A673 (cell line): ENCODE measurements at regions not wholly inside any gene's neighbourhood (a gene's known extent, or its start where the extent isn't known, plus 50 kb on each side); places are given as distances from the start of the nearest gene placed in this dataset.

ENCODE experiments used
- BruUV-seq: library from RNA; stranded (reverse); fragments of 400-500 nt; replicated peaks from 2 replicates; lab custom pipeline; 2021; lab: Mats Ljungman, UMichigan
- CTCF ChIA-PET: fragments of 300-600 bp; sonication (Branson Sonifier 250); formaldehyde crosslinking; loops from one replicate; lab custom pipeline; 2022; ENCODE audit warnings: antibody characterized with exemption; lab: Charles Lee
- POLR2A ChIA-PET: fragments of 300-600 bp; sonication (Branson Sonifier 250); formaldehyde crosslinking; loops from one replicate; lab custom pipeline; 2022; ENCODE audit warnings: antibody characterized with exemption; ENCODE audit not compliant: low non-redundant PET; lab: Charles Lee
- DNase-seq: peaks from one replicate; pipeline ENCODE4 v3.0.0-alpha.2; 2015; ENCODE audit warnings: low spot score
- H3K27ac ChIP-seq: fragments of 200-600 bp; sonication (generic); 2 replicates; pipeline ENCODE4 v1.5.1; 2016; ENCODE audit warnings: mixed run types, low read depth, mild to moderate bottlenecking, mixed read lengths, antibody characterized with exemption, low read length; ENCODE audit not compliant: poor library complexity, severe bottlenecking
- H3K27me3 ChIP-seq: fragments of 200-600 bp; sonication (generic); replicated peaks from 2 replicates; pipeline ENCODE4 v1.6.1; 2017; ENCODE audit warnings: mixed run types, low read depth, mild to moderate bottlenecking, mixed read lengths, antibody characterized with exemption, low read length; ENCODE audit not compliant: insufficient read depth, poor library complexity
- H3K36me3 ChIP-seq: fragments of 200-600 bp; sonication (generic); 2 replicates; pipeline ENCODE4 v1.6.1; 2016; ENCODE audit warnings: mixed run types, mild to moderate bottlenecking, mixed read lengths, antibody characterized with exemption, low read length; ENCODE audit not compliant: insufficient read depth, poor library complexity, severe bottlenecking
- H3K4me1 ChIP-seq: fragments of 200-600 bp; sonication (generic); 2 replicates; pipeline ENCODE4 v1.6.1; 2017; ENCODE audit warnings: mixed run types, mild to moderate bottlenecking, mixed read lengths, antibody characterized with exemption, low read length; ENCODE audit not compliant: insufficient read depth, poor library complexity, severe bottlenecking
- H3K4me3 ChIP-seq: fragments of 200-600 bp; sonication (generic); 2 replicates; pipeline ENCODE4 v1.5.1; 2016; ENCODE audit warnings: low read depth, mixed run types, mild to moderate bottlenecking, mixed read lengths, low read length; ENCODE audit not compliant: poor library complexity, severe bottlenecking
- H3K9me3 ChIP-seq: fragments of 200-600 bp; sonication (generic); 2 replicates; pipeline ENCODE4 v1.6.1; 2016; ENCODE audit warnings: mixed run types, low read depth, mild to moderate bottlenecking, mixed read lengths, antibody characterized with exemption, low read length; ENCODE audit not compliant: poor library complexity, severe bottlenecking
- CTCF ChIP-seq: fragments of 300-800, 200-600 bp; sonication (generic); conservative IDR thresholded peaks from 2 replicates; pipeline ENCODE4 v1.5.1; 2017; ENCODE audit warnings: low read depth, mild to moderate bottlenecking, antibody characterized with exemption, low read length, moderate library complexity, mixed read lengths
- EZH2 ChIP-seq: fragments of 200-600 bp; sonication (generic); IDR thresholded peaks from 2 replicates; pipeline ENCODE4 v1.6.1; 2017; ENCODE audit warnings: borderline replicate concordance, low read depth, mild to moderate bottlenecking, mixed read lengths, antibody characterized with exemption, low read length; ENCODE audit not compliant: poor library complexity, severe bottlenecking
- intact Hi-C: fragments of 100-400 bp; cut with micrococcal nuclease; formaldehyde crosslinking; loops from one replicate; pipeline ENCODE4 v1.10.0; 2022; ENCODE audit not compliant: unreplicated experiment

DNA sequence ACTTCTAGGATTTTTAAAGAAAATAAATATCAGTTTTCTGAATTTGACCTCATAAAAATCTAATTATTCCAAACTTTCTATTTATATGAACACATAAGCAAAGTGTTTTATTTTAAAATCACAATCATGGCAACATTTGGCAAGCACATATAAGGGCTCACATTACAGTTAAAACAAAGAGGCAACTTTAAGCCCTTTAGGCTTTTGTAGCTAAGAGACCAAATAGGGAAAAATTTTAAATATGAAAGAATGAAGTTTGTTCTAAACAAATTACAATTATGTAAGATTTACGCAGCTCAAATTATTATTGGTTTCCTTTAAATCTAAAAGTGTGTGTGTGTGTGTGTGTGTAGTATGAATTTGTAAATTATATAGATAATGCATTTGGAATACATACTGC lies 267.0 kb downstream of the ZIC4 start:
- Histone ChIP-seq H3K27me3 (no peaks in the 10 kb centered on the region), H3K4me3 (no peak overlapping the region), H3K27ac (no peak overlapping the region), H3K36me3 (no peaks in the 10 kb centered on the region), H3K4me1 (peaks cover 32% of the 10 kb centered on the region), H3K9me3 (no peaks in the 10 kb centered on the region)
- DNase-seq = no peak
- ChIA-PET CTCF (no interaction called here), POLR2A (no interaction called here)
- intact Hi-C loops = no loop called here
- TF ChIP-seq EZH2 (no peak), CTCF (no peak)
- no TSS peak for BruUV-seq

GRCh38 chr3:147132168-147132567 lies 274.2 kb downstream of the ZIC4 start:
- H3K27me3 ChIP-seq = no peaks in the 10 kb centered on the region
- intact Hi-C loops = no loop called here
- H3K27ac ChIP-seq = no peak overlapping the region
- H3K36me3 ChIP-seq = no peaks in the 10 kb centered on the region
- no peaks in the 10 kb centered on the region for H3K9me3 ChIP-seq
- TF ChIP-seq EZH2 = no peak
- no peak for TF ChIP-seq CTCF
- H3K4me3 ChIP-seq = no peak overlapping the region
- ChIA-PET CTCF (no interaction called here), POLR2A (no interaction called here)
- no peaks in the 10 kb centered on the region for H3K4me1 ChIP-seq
- DNase-seq = no peak
- BruUV-seq = no TSS peak

DNA sequence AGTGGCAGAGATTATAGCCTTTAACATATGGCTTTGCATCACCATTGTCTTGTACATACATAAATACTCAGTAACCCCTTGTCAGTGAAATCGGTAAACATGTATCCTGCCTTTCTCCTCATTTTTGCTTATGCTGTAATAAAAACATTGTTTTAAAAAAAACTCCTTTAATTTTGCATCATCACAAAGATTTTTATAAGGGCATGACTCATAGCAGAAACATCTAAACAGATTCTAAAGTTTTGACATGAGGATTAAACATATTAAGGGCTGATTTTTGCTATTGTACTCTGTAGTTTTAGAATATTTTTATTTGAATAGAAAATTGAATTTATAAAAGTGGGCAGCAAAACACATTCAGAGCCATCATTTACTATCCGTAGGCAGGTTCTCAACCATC lies 275.9 kb downstream of the ZIC4 start:
- CTCF ChIA-PET = no interaction called here
- H3K4me3 ChIP-seq = no peak overlapping the region

More for the DNA sequence above, 275.9 kb downstream of the ZIC4 start:
- no peak for DNase-seq
- POLR2A ChIA-PET = no interaction called here
- Histone ChIP-seq H3K27me3 (no peaks in the 10 kb centered on the region), H3K4me1 (no peaks in the 10 kb centered on the region), H3K9me3 (no peaks in the 10 kb centered on the region), H3K36me3 (no peaks in the 10 kb centered on the region), H3K27ac (no peak overlapping the region)
- BruUV-seq = no TSS peak
- TF ChIP-seq EZH2 (no peak), CTCF (no peak)
- intact Hi-C loops = no loop called here
